Adrenal gland (tissue), 5 donors: ENCODE measurements at regions not wholly inside any gene's neighbourhood (a gene's known extent, or its start where the extent isn't known, plus 50 kb on each side); places are given as distances from the start of the nearest gene placed in this dataset.

Experiments used
- CTCF ChIP-seq, 6 experiments: fragments of 450-650 bp in 4 of 6; fragments of 200-600 bp in 2 of 6; sonication (generic) in 1 of 6; IDR thresholded peaks; 1 replicate in 5 of 6; 2 replicates in 1 of 6; pipeline versions ENCODE4 v1.5.1 to v1.8.0; 2016 to 2021; ENCODE audit warnings: antibody characterized with exemption in 6 of 6, mild to moderate bottlenecking in 2 of 6, moderate library complexity in 1 of 6
- POLR2A ChIP-seq, 2 donors: fragments of 450-650 bp; IDR thresholded peaks; one replicate each; pipeline ENCODE4 v1.6.1; 2017; ENCODE audit warnings: antibody characterized with exemption in 2 of 2, mild to moderate bottlenecking in 2 of 2, moderate library complexity in 1 of 2
- donor health status: DM: no; HTN: no; CAD: no.

DNA sequence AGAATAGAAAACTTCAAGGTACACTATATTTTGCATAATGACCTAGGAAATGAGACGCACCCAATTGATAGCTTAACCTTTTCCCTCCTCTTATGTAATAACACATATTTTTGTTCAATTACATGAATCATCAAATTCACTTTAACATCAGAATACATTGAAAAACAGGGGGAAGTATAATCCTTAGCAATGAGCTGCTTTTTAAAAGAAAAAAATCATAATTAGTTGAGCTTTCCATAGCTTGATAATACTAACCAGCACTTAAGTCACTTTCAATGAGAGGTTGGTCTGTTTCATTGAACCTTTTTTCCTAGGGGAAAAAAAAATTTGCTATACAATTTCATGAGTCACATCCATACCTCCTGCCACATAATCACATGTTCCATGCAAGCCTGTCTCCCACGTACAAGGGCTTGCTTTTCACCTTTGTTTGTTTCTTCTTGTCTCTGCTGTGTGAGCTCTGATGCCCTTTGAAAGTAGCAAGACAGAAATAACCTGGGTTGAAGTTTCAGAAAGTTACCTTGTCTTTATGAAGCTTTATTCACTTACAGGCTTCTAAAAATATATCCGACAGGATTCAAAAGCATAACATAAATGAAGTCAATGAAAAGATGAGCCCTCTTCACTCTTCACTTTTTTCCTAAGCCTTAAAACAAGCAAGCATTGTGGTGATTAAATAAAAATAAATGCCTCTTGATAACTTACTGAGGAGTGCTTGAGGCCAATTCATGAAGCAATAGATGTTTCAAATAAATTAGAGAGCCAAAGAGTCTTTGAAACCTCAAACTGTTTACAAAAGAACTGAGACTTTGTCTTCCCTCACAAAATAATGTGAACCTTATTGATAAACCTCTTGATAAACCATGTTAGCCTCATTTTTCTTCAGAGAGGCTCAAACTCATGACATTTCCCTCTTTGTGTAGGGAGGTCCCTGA, 108.5 kb downstream of the FEM1C start:
- TF ChIP-seq CTCF (IDR thresholded peaks at IDR 0.05) (no peak), POLR2A (IDR thresholded peaks at IDR 0.05) (no peak)
